Occipital lobe (tissue), 1 donor: ENCODE measurements at regions not wholly inside any gene's neighbourhood (a gene's known extent, or its start where the extent isn't known, plus 50 kb on each side); places are given as distances from the start of the nearest gene placed in this dataset.

Source experiments
- DNase-seq: peaks from one replicate; lab custom pipeline; 2025; lab: John Stamatoyannopoulos, UW

DNA sequence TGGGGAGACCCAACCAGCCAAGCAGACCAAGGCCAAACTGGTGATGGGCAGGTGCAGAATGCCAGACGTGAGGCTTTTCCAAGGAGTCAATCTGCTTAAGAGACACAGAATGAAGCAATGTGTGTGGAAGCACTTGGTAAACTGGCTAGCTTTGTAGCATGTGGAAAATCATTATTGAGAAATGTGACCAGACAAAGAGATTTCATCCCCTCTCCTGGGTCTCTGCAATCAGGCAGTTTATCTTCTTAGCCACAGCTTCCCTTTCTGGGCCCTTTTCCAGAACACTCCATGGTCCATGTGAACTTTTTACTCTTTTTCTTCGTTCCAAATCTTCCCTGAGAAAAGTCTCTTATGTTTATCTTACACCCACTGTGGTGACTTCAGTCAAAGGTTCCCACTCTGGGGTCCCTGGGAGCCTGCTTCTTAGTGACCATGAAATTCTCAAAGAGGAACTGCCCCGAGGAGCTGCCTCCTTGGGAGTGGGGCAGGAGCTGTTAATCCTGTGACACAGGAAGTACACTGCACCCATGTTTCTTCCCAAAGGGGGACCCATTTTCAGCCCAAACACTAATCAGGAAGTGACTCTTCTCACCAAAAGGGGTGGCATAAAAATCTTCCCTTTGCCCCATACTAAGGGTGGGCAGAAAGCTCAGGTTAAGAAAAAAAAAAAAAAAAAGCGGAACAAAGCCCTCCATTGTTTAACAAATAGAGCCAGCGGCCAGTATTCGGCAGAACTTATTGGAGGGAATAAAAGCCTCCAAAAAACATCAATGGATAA lies 346.2 kb upstream of the ASIC2 start:
- no peak for DNase-seq

DNA sequence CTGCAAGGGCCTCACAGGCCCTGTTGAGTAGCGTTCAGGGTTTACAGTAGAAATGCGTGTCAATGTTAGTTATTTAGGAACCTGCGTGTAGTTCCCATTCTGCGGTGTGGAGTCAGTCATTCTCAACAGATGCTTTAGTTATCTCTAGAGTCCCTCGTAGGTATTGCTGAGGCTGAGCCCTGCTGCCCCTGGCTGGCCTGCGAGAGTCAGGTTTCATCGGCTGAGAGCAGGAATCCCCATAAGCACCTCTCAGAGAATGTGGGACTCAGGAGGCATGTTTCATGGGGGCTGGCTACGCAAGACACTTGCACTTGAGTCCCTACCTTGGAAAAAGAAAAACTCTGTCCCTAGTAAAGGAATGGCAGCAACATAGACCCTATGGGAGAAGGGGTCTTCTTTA lies 347.5 kb upstream of the ASIC2 start:
- no peak for DNase-seq

DNA sequence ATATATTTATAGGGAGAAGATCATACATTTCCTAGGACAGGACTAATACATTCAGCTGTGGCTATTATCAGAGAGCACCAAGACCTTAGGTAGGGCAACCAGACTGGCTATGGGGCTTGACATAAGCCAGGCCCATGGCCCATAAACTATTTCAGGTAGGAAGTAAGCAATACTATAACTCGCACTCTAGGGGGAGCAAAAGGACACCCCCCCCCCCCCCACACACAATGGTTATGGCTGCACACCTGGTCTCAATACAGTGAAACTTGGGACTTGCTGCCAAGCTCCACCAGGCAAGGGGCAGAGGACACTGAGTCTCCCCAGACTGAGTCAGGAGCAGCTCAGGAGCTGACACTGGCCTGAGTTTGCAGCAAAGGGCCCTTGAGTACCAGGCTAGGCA lies 348.9 kb upstream of the ASIC2 start:
- no peak for DNase-seq

DNA sequence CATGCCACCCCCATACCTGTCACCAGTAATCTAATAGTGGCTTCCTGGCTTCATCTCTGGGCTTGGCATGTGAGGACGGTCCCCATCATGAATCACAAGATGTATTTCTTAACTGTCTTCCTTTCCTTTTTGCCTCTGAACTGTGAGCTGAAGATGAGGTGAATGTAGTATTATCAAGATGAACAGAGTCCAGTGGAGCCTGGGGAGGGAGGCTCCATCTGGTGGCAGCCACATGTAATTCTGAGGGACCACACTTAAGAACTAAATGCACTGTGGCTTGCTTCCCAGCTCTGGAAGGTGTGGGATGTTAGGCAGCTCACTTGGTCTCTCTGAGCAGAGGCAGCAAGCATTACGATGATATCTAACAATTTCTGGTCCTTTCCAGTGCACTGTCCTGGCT lies 354.9 kb upstream of the ASIC2 start:
- DNase-seq, result peak; percentile 35

DNA sequence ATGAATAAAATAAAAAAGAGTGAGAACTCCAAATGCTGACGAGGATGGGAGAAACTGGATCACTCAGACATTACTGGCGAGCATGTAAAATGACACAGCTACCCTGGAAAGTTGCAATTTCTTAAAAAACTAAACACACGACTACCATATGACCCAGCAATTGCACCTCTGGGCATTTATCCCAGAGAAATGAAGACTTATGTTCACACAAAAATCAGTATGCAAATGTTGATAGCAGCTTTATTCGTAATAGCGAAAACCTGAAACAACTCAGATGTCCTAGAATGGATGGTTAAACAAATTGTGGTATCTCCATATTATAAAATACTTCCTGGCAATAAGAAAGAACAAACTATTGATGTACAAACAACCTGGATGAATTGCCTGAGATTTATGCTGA lies 357.2 kb upstream of the ASIC2 start:
- no peak for DNase-seq

DNA sequence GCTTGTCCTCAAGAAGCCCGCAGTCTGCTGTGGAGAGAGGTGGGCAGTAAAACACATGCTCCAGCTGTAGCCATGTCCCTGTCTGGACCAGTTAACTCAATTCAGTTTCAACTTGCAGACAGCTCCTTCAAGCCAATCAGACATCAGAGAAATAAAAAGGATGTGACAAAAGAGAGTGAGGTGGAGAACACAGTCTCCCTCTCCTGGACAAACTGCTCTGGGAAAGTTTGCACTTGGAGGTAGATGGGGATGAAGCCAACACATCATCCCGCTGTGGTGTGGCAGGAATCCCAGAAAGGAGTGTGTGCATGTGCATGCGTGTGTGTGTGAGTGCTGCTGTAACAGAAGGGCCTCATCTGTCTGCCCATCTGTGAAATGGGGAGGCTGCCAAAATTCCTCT lies 358.6 kb upstream of the ASIC2 start:
- no peak for DNase-seq

DNA sequence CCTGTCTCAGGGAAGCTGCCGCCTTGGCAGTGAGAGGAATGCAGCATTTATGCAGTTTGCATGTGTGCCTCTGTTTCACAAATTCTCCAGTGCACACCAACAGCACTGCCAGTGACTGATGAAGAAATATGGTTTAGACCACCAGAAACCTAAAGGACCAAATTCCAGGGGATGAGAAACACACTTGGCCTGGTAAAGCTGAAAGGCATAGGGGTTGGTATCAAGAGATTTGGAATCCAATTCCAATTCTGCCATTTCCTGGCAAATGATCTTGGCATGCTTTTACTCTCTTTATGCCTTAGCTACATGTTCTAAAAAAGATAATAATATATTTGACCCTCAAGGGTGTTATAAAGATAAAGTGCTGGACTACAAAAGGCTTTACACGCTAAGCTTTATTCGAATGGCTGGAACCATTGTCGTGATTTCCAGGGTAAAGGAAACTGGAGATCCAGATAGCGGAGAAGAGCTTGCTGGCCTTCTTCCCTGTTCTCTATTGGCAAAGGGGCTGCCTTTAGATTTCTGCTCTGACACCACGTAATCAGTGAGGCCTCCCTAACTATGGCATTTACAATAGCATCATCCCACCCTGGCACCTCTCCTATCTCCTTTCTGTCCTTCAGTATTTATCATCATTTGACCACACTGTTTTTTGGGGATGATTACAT lies 359.8 kb upstream of the ASIC2 start:
- no peak for DNase-seq

DNA sequence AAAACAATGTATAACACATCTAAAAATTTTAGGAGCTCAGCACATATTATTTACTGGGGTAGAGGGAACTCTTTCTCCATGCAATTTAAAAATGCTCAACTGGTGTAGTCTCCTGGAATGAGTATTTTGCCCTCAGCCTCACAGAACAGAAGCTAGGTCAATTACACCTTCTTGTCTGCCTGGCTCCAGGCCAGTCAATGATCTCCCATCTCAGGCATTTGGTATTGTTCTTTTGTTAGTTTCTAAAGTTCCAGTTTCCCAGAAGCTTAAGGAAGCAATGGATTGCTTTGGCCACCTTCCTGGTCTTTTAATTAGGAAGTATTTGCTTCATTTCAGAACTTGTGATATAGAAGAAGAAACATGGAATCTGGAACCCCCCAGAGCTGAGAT lies 360.3 kb upstream of the ASIC2 start:
- DNase-seq, result no peak

DNA sequence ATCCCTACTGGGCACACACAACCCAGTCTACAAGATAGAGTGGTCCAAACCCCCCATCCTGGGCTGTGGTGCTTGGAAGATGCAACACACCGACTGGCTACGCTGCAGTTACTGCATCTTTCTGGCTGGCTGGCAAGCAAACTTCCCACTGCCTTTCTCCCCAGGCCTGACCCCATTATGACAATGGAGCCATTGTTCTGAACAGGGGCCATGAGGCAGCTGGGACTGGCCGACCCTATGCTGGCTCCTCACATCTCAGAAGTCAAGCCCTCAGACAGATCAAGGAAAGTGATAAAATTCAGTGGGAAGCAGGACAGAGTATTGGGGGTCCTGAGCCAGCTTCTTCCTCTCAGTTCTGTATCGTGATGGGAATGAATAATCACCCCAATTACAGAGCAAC lies 364.1 kb upstream of the ASIC2 start:
- no peak for DNase-seq

DNA sequence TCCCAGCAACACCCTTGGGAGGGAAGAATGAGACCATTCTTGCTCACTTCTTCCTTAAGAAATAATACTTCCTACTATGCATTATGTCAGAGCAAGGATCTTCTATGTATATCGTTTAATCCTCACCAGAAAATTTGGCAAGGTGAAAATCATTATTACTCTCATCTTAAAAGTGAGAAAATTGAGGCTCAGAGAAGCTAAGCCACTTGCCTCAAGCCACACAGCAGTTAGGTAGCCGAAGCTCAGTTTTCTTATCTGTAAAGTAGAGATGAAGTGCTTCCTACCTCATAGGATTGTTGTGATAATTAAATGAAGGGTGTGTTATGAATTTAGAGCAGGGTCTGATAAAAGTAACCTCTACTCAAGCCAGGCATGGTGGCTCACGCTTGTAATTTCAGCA lies 368.9 kb upstream of the ASIC2 start:
- no peak for DNase-seq

DNA sequence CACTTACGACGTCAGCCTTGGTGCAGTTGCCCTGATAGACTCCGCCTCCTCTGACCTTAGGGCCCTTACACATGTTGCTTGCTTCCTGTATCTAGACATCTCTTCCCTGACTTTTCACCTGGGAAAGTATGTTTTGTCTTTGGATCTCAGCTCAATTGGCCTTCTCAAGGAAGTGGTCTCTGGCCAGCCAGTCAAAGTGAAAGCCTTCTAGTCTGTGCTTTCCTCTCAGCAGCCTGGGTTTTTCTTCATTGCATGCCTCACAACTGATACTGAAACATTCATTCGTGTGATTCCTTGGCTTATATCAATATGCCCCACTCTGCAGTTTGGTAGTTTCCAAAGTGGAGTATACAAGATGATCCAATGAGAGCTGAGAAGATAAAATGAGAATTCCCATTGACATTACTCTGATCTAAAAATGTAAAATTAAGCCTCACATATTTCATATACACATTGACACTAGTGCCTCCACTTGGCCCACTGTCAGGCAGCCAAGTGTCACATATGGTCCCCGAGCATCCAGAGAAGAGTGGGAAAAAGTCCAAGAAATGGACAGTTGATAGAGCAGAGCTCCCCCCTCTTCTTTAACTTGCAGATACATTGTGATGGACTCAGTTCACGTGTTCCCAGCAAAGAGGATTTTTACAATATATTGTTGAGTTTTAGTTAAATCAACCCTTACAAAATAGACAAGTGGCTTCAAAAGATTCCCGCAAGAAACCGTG lies 371.2 kb upstream of the ASIC2 start:
- no peak for DNase-seq

DNA sequence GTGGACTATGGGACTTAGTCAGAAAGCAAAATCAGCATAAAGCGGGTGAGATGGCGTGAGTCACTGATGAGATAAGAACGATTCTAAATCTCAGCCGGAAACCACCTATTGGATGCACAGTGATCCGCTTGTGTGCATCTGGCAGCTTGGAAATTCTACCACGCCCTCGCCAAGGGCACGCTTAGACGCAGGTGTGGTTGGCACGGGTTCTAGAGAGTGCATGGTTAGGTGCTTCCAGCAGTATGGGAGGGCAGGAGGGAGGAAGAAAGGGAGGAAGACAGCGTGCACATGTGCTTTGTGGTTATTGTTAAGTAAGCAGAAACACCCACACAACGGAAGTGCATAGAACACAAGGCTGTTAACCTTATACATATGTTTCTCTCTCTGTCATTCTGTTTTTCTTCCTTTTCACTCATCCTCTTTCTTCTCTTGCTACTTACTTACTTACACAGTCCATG lies 374.0 kb upstream of the ASIC2 start:
- no peak for DNase-seq

DNA sequence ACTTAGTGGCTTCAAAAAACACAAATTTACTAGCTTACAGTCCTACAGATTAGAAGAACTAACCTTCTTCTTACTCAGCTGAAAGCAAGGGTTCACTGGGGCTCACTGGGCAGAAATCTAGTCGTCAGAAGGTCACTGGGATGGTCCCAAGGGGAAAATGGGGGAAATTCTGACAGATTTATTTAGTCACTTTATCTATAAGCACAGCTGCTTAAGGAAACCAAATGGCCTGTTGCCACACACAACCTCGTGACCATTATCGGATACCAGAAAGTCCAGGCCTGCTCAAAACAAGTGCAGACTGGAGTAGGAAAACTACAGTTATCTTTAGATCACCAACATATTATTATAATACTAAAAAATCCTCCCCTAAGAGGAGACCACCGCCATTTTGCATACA lies 374.6 kb upstream of the ASIC2 start:
- DNase-seq, result no peak

DNA sequence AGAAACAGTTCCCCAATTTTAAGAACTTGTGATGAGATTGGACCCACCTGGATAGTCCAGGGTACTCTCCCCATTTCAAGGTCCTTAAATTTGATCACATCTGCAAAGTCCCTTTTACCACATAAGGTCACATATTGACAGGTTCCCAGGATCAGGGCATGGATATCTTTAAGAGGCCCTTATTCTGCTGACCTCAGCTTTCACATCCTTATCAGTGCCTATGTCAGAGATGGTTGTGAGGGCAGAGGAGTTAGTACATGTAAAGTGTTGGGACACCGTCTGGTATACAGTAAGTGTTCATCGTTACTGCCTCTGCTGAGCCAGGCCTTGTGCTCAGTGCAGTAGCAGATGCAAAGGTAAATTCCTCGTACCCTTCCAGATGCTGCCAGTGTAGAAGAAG lies 375.4 kb upstream of the ASIC2 start:
- DNase-seq, result no peak

DNA sequence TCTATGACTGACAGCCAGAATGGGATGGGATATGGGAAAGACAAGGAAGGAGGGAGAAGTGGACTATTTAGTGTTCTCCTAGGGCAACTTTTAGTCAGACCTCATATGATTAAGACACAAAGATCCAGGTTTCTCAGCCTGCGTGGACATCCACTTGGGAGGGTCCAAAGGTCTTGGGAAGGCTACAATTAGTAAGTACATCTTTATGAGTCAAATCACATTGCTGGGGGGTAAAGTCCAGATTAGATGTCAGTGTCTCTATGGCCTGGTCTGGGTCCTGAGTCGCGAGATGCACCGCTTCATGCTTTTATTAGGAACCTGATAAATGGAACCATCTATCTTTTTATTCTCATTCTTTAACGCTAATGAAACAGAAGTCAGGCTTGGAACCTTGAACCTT lies 378.4 kb upstream of the ASIC2 start:
- DNase-seq, result no peak

DNA sequence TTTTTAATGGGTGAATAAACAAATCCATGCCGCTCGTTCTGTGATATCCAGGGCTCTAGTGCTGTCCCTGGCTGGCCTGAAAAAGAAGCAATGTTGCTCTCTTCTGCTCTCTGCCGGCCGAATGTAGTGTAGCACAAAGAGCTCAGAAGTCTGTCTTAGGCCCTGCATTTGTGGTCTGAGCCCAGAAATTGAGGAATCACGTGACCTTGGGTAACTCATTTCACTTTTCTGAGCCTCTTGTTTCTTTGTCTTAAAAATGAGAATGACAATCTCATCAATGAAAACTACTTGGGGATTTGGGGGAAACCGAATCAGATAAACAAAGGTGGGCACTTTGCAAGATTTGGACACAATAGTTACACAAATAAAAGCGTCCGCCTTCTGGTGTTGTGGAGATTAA lies 381.6 kb upstream of the ASIC2 start:
- peak; percentile 50 for DNase-seq

DNA sequence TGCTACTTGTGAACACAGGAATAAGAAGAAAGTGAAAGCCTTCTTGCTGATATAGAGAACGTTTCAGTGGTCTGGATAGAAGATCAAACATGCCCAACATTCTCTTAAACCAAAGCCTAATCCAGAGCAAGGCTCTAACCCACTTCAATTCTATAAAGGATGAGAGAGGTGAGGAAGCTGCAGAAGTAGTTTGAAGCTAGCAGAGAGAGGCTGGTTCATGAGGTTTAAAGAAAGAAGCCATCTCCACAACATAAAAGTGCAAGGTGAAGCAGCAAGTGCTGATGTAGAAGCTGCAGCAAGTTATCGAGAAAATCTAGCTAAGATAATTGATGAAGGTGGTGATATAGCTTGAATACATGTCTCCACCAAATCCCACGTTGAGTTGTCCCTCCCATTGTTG lies 383.3 kb upstream of the ASIC2 start:
- DNase-seq, result no peak

DNA sequence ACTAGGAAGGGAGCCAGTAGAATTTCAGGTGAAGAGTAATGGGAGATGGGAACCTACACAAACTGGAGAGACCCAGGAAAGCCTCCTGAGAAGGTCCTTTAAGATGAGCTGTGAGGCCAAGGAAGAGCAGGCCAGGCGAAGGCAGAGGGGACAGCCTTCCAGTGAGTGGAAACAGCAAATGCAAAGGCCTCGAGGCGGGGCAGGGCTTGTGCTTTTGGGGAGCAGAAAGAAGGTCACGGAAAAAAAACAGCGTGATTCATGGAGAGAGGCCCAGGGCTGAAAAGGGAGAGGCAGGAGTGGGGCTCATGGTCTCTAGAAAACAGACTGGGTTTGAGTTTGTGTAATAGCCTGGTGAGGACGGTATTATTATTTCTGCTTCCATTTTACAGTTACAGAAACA lies 386.5 kb upstream of the ASIC2 start:
- DNase-seq, result no peak

DNA sequence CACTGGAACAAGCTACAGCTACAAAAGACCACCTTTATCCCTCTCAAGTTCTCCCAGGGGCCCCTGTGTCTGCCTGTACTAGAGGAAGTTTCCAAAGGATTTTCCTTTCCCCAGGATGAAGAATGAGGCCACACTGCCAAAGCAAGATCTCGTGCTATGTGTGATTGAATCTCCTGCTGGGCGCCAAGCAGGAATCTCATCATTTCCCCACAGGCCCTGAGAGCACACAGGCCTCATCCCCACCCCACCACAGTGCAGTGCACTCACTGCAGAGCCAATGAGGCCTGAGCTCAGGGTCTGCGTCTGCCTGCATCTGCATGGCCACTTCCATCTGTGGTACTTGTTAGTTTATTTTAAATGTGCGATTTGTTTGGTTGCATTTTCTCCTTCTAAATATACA lies 387.4 kb upstream of the ASIC2 start:
- DNase-seq, result no peak

DNA sequence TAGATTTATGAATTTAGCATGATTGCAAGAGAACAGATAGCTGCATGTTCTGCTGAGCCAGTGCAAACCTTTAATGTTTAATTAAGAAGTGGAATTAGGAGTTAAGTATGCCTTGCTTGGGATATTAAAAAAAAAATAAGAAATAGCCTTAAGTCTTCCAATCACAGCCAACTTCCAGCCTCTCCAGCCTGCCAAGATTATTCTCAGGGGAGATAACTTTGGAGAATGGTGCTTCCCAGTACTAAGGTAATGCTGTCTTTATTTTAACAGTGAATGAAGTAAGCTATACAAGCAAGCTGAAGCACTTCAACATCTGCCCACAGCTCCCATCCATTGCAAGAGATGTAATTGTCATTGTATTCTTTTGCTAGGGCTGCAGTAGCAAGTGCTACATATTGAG lies 389.5 kb upstream of the ASIC2 start:
- no peak for DNase-seq

DNA sequence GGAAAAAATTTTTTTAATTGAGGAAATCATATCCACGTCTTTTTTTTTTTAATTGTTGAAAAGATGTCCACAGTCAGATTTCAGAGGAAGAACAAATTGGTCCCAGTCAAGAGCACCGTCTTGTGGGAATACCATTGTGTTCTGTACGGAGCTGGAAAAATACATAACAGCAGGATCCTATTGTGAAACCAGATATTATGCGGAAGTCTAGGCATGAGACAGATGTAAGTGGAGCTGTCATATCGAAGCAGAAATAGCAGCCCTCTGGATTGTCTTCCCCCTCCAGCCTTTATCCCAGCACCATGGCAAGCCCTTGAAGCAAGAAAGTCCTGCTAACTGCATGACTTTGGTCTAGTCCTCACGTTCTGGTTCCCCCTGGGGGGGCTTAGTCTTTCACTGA lies 391.6 kb upstream of the ASIC2 start:
- no peak for DNase-seq

DNA sequence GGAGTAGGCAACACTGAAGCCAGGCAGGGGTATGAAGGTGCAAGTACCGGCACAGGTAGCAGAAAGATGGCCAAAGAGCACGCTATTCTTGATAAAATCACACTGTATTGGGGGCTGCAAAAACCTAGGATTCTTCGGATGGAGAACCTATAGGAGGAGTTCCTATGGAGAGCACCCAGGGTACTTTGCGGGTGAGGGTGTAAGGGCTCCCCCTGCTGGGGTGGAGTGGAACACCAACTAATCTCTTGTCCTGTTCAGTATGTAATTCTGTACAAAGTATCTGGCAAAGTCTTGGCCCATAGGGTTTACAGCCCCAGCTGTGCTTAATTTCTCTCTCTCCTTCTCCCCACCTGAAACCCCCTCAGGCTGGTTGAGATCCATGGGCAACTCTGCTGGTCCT lies 393.1 kb upstream of the ASIC2 start:
- DNase-seq, result no peak

DNA sequence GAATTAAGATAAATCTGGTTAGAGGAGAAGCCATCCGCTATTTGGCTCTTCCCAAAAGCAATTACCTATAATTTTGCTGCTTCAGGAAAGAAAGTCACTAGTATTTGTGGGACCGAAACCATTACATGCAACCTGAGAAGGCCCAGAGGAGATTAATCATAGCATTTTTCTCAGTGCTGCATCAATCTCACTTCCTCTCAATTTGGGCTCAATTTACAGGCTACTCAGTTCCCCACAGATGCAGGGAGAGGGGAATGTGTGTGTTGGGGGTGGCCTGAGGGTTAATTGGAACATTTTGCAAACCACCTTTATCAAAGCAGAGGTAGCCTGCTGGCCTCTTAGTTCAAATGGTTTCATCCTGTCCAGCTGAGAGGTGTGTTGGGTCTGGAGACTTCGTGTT lies 394.7 kb upstream of the ASIC2 start:
- no peak for DNase-seq
